HL-60 (cell line): ENCODE measurements at regions not wholly inside any gene's neighbourhood (a gene's known extent, or its start where the extent isn't known, plus 50 kb on each side); places are given as distances from the start of the nearest gene placed in this dataset.

Experiments used
- DNase-seq, 2 experiments: peaks; one replicate each; pipeline ENCODE4 v3.0.0-alpha.2; 2010 to 2020; ENCODE audit warnings: low read depth in 1 of 2, low spot score in 1 of 2
- H3K27ac ChIP-seq: fragments of 250-450 bp; sonication (Bioruptor Pico); replicated peaks from 2 replicates; pipeline ENCODE4 v1.5.1; 2020; ENCODE audit warnings: mild to moderate bottlenecking, moderate library complexity
- H3K27me3 ChIP-seq: fragments of 250-450 bp; sonication (Bioruptor Pico); 2 replicates; pipeline ENCODE4 v1.5.1; 2021; ENCODE audit warnings: mild to moderate bottlenecking, moderate library complexity; ENCODE audit not compliant: insufficient read depth, poor library complexity, severe bottlenecking
- H3K4me3 ChIP-seq: replicated peaks from 2 replicates; pipeline ENCODE4 v1.5.1; 2011; ENCODE audit warnings: mild to moderate bottlenecking, control low read depth, low read length; ENCODE audit not compliant: insufficient read depth
- GABPA ChIP-seq: IDR thresholded peaks from 2 replicates; pipeline ENCODE4 v1.6.1; 2012; ENCODE audit warnings: low read depth
- POLR2AphosphoS5 ChIP-seq: IDR thresholded peaks from 2 replicates; pipeline ENCODE4 v1.6.1; 2012; ENCODE audit warnings: low read depth
- REST ChIP-seq: IDR thresholded peaks from 2 replicates; pipeline ENCODE4 v1.6.1; 2012; ENCODE audit warnings: low read depth; ENCODE audit not compliant: insufficient replicate concordance
- SPI1 ChIP-seq: IDR thresholded peaks from 2 replicates; pipeline ENCODE4 v1.6.1; 2012; ENCODE audit warnings: low read depth, mild to moderate bottlenecking, borderline replicate concordance
- TF ChIP-seq, protein P1 (sequence below): IDR thresholded peaks from one replicate; pipeline ENCODE4 v1.5.1; 2011; ENCODE audit warnings: low read length, control low read depth, inconsistent platforms; ENCODE audit not compliant: insufficient read depth

- Histone ChIP-seq H3K27ac (no peak overlapping the region), H3K4me3 (no peak overlapping the region), H3K27me3 (no peaks in the 10 kb centered on the region)
- DNase-seq: no peak
- no peak for TF ChIP-seq SPI1
- TF ChIP-seq REST: no peak
- TF ChIP-seq POLR2AphosphoS5: no peak
- TF ChIP-seq, protein P1, sequence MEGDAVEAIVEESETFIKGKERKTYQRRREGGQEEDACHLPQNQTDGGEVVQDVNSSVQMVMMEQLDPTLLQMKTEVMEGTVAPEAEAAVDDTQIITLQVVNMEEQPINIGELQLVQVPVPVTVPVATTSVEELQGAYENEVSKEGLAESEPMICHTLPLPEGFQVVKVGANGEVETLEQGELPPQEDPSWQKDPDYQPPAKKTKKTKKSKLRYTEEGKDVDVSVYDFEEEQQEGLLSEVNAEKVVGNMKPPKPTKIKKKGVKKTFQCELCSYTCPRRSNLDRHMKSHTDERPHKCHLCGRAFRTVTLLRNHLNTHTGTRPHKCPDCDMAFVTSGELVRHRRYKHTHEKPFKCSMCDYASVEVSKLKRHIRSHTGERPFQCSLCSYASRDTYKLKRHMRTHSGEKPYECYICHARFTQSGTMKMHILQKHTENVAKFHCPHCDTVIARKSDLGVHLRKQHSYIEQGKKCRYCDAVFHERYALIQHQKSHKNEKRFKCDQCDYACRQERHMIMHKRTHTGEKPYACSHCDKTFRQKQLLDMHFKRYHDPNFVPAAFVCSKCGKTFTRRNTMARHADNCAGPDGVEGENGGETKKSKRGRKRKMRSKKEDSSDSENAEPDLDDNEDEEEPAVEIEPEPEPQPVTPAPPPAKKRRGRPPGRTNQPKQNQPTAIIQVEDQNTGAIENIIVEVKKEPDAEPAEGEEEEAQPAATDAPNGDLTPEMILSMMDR: no peak
- TF ChIP-seq GABPA: no peak
Measured at GRCh38 chrX:94932278-94932965, 1258.4 kb downstream of the FAM133A start.

- TF ChIP-seq REST: no peak
- no peak for TF ChIP-seq POLR2AphosphoS5
- TF ChIP-seq GABPA: no peak
- no peak for TF ChIP-seq SPI1
- TF ChIP-seq, protein P1: no peak
- Histone ChIP-seq H3K27me3 (no peaks in the 10 kb centered on the region), H3K4me3 (no peak overlapping the region)
Measured at GRCh38 chrX:94936722-94937121, 1262.7 kb downstream of the FAM133A start.

GRCh38 chrX:94937491-94937890 lies 1263.5 kb downstream of the FAM133A start:
- no peaks in the 10 kb centered on the region for H3K27me3 ChIP-seq
- TF ChIP-seq REST: no peak
- TF ChIP-seq POLR2AphosphoS5: no peak
- TF ChIP-seq GABPA: no peak
- no peak for TF ChIP-seq SPI1
- H3K27ac ChIP-seq: no peak overlapping the region
- no peak overlapping the region for H3K4me3 ChIP-seq
- DNase-seq: no peak

More at GRCh38 chrX:94936722-94937121, 1262.7 kb downstream of the FAM133A start:
- no peak overlapping the region for H3K27ac ChIP-seq
- DNase-seq: no peak
